B cell (primary cell): ENCODE measurements at regions not wholly inside any gene's neighbourhood (a gene's known extent, or its start where the extent isn't known, plus 50 kb on each side); places are given as distances from the start of the nearest gene placed in this dataset.

ENCODE experiments used
- ATAC-seq: fragments of 200-7000 bp; cut with Tn5 transposase; one replicate; pipeline ENCODE4 v1.10.0; 2021; ENCODE audit warnings: low read depth, mild to moderate bottlenecking, moderate number of reproducible peaks, moderate library complexity
- CTCF ChIA-PET: fragments of 350-600 bp; sonication (Branson Sonifier 250); formaldehyde crosslinking; loops from one replicate; lab custom pipeline; 2021; ENCODE audit warnings: antibody characterized with exemption, inconsistent platforms; lab: Charles Lee
- POLR2A ChIA-PET: fragments of 350-600 bp; sonication (Branson Sonifier 250); formaldehyde crosslinking; loops from one replicate; lab custom pipeline; 2021; ENCODE audit warnings: antibody characterized with exemption; lab: Charles Lee
- DNase-seq: peaks from one replicate; pipeline ENCODE4 v3.0.0; 2013
- H2AFZ ChIP-seq: 2 replicates; pipeline ENCODE4 v1.6.1; 2012; ENCODE audit warnings: mild to moderate bottlenecking, low read depth, low read length; ENCODE audit not compliant: insufficient read depth, poor library complexity, severe bottlenecking
- H3K27ac ChIP-seq, 2 donors: 1 replicate in 1 of 2; 2 replicates in 1 of 2; pipeline ENCODE4 v1.5.1; 2012 to 2013; ENCODE audit warnings: low read length in 2 of 2, mild to moderate bottlenecking in 2 of 2, moderate library complexity in 1 of 2
- H3K27me3 ChIP-seq, 4 experiments: fragments of 200-600 bp in 1 of 4; sonication (generic) in 1 of 4; replicated peaks in 1 of 4; 1 replicate in 2 of 4; 2 replicates in 2 of 4; pipeline versions ENCODE4 v1.6.1 to v1.7.0; 2013 to 2016; ENCODE audit warnings: low read length in 3 of 4, mild to moderate bottlenecking in 2 of 4, mixed read lengths in 1 of 4, moderate library complexity in 1 of 4; ENCODE audit not compliant: insufficient read depth in 4 of 4, control insufficient read depth in 3 of 4; ENCODE audit errors: control extremely low read depth in 1 of 4
- H3K36me3 ChIP-seq, 2 experiments: replicated peaks in 1 of 2; 1 replicate in 1 of 2; 2 replicates in 1 of 2; pipeline versions ENCODE4 v1.6.1 to v1.7.1; 2013; ENCODE audit warnings: low read length in 1 of 2; ENCODE audit not compliant: insufficient read depth in 2 of 2, control insufficient read depth in 1 of 2; ENCODE audit errors: control extremely low read depth in 1 of 2, extremely low read depth in 1 of 2
- H3K4me1 ChIP-seq, 2 donors: fragments of 200-600 bp in 1 of 2; sonication (generic) in 1 of 2; 1 replicate in 1 of 2; 2 replicates in 1 of 2; pipeline versions ENCODE4 v1.5.1 to v1.6.1; 2013 to 2017; ENCODE audit warnings: low read length in 2 of 2; ENCODE audit not compliant: control insufficient read depth in 2 of 2, insufficient read depth in 2 of 2
- H3K4me2 ChIP-seq: replicated peaks from 2 replicates; pipeline ENCODE3; 2012; ENCODE audit warnings: mild to moderate bottlenecking, low read depth, low read length; ENCODE audit not compliant: poor library complexity, severe bottlenecking
- H3K4me3 ChIP-seq, 5 experiments: fragments of 200-600 bp in 1 of 5; sonication (generic) in 1 of 5; 1 replicate in 3 of 5; 2 replicates in 2 of 5; pipeline versions ENCODE4 v1.5.1 to v1.7.0; 2011 to 2016; ENCODE audit warnings: low read length in 4 of 5, mild to moderate bottlenecking in 4 of 5, low read depth in 2 of 5, control low read depth in 1 of 5, moderate library complexity in 1 of 5; ENCODE audit not compliant: insufficient read depth in 1 of 5; ENCODE audit errors: control extremely low read depth in 1 of 5, extremely low read depth in 1 of 5
- H3K79me2 ChIP-seq: fragments of 200-600 bp; sonication (generic); one replicate; pipeline ENCODE4 v1.6.0; 2016; ENCODE audit warnings: low read length; ENCODE audit not compliant: control insufficient read depth, insufficient read depth
- H3K9ac ChIP-seq: fragments of 200-600 bp; sonication (generic); 2 replicates; pipeline ENCODE4 v1.6.1; 2017; ENCODE audit warnings: mild to moderate bottlenecking, low read length, moderate library complexity
- H3K9me3 ChIP-seq, 3 donors: one replicate each; pipeline versions ENCODE4 v1.6.1 to v1.7.1; 2013; ENCODE audit warnings: low read length in 2 of 3; ENCODE audit not compliant: control insufficient read depth in 2 of 3, insufficient read depth in 1 of 3; ENCODE audit errors: control extremely low read depth in 1 of 3
- H4K20me1 ChIP-seq: 2 replicates; pipeline ENCODE4 v1.6.0; 2012; ENCODE audit warnings: mild to moderate bottlenecking, low read length; ENCODE audit not compliant: insufficient read depth, control insufficient read depth, poor library complexity, severe bottlenecking
- H3K27ac Mint-ChIP-seq: one replicate; pipeline ENCODE4 v1.8.0; 2021; ENCODE audit warnings: mixed read lengths
- H3K27me3 Mint-ChIP-seq: one replicate; pipeline ENCODE4 v1.8.0; 2021; ENCODE audit warnings: mixed read lengths
- H3K4me1 Mint-ChIP-seq: one replicate; pipeline ENCODE4 v1.8.0; 2021; ENCODE audit warnings: mixed read lengths
- H3K4me3 Mint-ChIP-seq: one replicate; pipeline ENCODE4 v1.8.0; 2021; ENCODE audit warnings: mixed read lengths
- H3K9me3 Mint-ChIP-seq: one replicate; pipeline ENCODE4 v1.8.0; 2022; ENCODE audit warnings: mixed read lengths; ENCODE audit not compliant: insufficient read depth
- CTCF ChIP-seq: fragments of 200-600 bp; IDR thresholded peaks from one replicate; pipeline ENCODE4 v1.8.0; 2022; ENCODE audit warnings: antibody characterized with exemption, mild to moderate bottlenecking
- EZH2 ChIP-seq: IDR thresholded peaks from 2 replicates; pipeline ENCODE4 v1.6.1; 2012; ENCODE audit warnings: borderline replicate concordance, low read depth, mild to moderate bottlenecking, moderate library complexity, low read length; ENCODE audit not compliant: insufficient read depth, poor library complexity, severe bottlenecking
- WGBS: methylation state at CpG from one replicate; pipeline ENCODE4 v1.1.5; 2013; ENCODE audit warnings: missing lambda C conversion rate; ENCODE audit not compliant: insufficient coverage; 5-methylcytosine and 5-hydroxymethylcytosine counted together
- intact Hi-C: fragments of 100-400 bp; cut with micrococcal nuclease; formaldehyde crosslinking; loops from one replicate; pipeline ENCODE4 v1.10.0; 2022

DNA sequence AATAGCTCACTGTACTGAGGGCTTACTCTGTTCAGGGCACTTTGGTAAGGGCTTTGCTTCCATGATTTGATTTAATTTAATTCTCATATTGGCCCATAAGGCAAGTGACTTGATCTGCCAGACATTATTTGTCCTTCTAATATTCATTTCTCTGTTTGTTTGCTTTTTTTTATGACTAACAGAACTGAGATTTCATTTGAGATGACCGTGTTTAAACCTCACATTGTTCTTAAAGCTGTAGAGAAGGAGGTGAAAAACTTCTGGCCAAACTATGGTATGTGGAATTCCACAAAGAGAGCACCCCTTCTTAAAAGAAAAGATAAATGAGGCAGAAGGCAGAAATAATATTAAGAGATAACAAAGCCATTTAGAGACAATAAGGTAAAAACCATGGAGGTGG lies 775.6 kb upstream of the ACO1 start:
- no peak overlapping the region for H3K9ac ChIP-seq
- TF ChIP-seq CTCF (no peak), EZH2 (no peak)
- 80% methylated on average over 1 of the region's 1 CpG for WGBS

DNA sequence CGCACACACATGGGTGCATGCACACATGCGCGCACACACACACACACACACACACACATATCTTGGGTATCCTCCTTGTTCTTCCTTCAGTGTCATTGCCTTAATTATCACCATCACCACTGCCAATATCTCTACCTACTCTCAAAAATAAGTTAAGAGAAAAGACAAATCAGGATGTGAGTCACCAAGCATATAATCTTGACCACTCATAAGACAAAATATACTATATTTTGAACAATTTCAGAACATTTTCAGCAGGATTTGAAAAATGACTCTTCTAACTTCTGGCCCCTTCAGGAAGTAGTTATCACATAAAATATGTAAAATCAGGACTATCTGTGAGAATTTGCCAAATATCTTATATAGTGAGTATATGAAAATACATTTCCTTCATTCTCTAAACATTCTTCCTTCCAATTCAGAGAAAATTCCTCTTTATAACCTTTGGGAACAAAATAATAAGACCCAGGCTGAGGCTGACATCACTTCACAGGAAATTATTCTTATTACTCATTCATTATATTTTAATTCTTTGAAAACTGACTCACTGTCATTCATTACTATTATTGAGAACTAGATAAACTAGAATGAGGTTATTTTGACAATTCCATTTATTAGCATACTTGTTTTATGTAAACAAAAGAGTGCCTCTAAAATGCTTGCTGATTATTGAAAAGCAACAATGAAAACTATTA lies 772.0 kb upstream of the ACO1 start:
- CTCF ChIA-PET = no interaction called here
- Mint-ChIP-seq H3K4me3 (no peak overlapping the region), H3K27ac (no peak overlapping the region), H3K4me1 (no peaks in the 10 kb centered on the region), H3K27me3 (no peaks in the 10 kb centered on the region), H3K9me3 (no peaks in the 10 kb centered on the region)
- POLR2A ChIA-PET = no interaction called here
- Histone ChIP-seq H3K27me3 (no peaks in the 10 kb centered on the region), H3K79me2 (no peaks in the 10 kb centered on the region), H3K4me2 (no peak overlapping the region), H2AFZ (no peak overlapping the region), H3K9ac (no peak overlapping the region), H4K20me1 (no peaks in the 10 kb centered on the region), H3K4me1 (no peaks in the 10 kb centered on the region), H3K36me3 (no peaks in the 10 kb centered on the region), H3K4me3 (no peak overlapping the region), H3K9me3 (no peaks in the 10 kb centered on the region), H3K27ac (no peak overlapping the region)
- ATAC-seq = no peak
- no peak for DNase-seq
- 77% methylated on average over 3 of the region's 3 CpGs for WGBS
- TF ChIP-seq EZH2 = no peak
- no peak for TF ChIP-seq CTCF
- intact Hi-C loops = no loop called here

More for the DNA sequence above, 775.6 kb upstream of the ACO1 start:
- ATAC-seq = no peak
- Histone ChIP-seq H4K20me1 (no peaks in the 10 kb centered on the region), H3K4me2 (no peak overlapping the region), H3K9me3 (no peaks in the 10 kb centered on the region), H3K27ac (no peak overlapping the region), H3K4me3 (no peak overlapping the region), H3K79me2 (no peaks in the 10 kb centered on the region), H3K4me1 (no peaks in the 10 kb centered on the region), H3K36me3 (no peaks in the 10 kb centered on the region), H3K27me3 (no peaks in the 10 kb centered on the region), H2AFZ (no peak overlapping the region)
- Mint-ChIP-seq H3K9me3 (no peaks in the 10 kb centered on the region), H3K27me3 (no peaks in the 10 kb centered on the region), H3K4me1 (no peaks in the 10 kb centered on the region), H3K4me3 (no peak overlapping the region), H3K27ac (no peak overlapping the region)
- DNase-seq = no peak
- POLR2A ChIA-PET = no interaction called here
- CTCF ChIA-PET = no interaction called here
- intact Hi-C loops = no loop called here
